GM12801 (cell line): ENCODE measurements at regions not wholly inside any gene's neighbourhood (a gene's known extent, or its start where the extent isn't known, plus 50 kb on each side); places are given as distances from the start of the nearest gene placed in this dataset.

Experiments
- TF ChIP-seq, protein P1 (sequence below): IDR thresholded peaks from one replicate; pipeline ENCODE4 v1.5.1; 2011; ENCODE audit warnings: control low read depth; ENCODE audit not compliant: insufficient read length; ENCODE audit errors: extremely low read depth

DNA sequence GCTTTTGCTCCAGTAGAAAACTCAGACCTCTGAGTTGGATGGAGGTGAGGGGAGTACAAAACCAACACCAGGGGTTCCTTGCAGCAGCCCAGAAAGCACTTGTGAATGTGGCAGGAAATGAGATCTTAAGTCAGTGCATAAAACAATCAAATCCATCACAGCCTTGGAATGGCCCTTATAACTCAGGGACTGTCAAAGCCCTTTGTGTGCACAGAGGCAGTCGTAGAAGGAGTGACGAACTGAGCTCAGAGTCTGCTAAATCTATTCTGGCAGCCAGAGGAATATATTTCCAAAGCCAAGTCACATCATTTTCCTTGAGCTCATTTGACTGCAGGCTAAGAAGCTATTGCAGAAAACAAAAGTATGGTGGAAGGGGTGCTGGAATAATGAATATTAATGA, 676.6 kb downstream of the DHX35 start:
- TF ChIP-seq, protein P1, sequence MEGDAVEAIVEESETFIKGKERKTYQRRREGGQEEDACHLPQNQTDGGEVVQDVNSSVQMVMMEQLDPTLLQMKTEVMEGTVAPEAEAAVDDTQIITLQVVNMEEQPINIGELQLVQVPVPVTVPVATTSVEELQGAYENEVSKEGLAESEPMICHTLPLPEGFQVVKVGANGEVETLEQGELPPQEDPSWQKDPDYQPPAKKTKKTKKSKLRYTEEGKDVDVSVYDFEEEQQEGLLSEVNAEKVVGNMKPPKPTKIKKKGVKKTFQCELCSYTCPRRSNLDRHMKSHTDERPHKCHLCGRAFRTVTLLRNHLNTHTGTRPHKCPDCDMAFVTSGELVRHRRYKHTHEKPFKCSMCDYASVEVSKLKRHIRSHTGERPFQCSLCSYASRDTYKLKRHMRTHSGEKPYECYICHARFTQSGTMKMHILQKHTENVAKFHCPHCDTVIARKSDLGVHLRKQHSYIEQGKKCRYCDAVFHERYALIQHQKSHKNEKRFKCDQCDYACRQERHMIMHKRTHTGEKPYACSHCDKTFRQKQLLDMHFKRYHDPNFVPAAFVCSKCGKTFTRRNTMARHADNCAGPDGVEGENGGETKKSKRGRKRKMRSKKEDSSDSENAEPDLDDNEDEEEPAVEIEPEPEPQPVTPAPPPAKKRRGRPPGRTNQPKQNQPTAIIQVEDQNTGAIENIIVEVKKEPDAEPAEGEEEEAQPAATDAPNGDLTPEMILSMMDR, result no peak

DNA sequence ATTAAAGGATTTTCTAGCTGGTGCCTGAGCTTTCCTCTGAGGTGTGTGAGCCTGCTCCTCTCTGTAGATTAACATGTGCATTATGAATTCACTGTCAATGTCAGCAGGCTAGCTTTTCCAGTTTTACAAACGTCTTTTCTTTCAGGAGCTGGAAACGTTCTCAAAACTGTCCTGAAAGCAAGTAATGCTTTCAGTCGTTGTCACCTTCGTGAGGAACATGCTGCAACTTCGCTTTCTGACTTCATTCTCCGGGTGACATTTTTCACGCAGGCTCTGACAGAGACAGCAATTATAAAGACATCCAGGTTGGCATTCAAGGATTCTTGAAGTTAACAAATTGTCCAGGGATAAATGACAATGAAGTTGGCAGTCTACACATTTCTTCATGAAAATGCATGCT, 671.5 kb downstream of the DHX35 start:
- TF ChIP-seq, protein P1, result no peak

DNA sequence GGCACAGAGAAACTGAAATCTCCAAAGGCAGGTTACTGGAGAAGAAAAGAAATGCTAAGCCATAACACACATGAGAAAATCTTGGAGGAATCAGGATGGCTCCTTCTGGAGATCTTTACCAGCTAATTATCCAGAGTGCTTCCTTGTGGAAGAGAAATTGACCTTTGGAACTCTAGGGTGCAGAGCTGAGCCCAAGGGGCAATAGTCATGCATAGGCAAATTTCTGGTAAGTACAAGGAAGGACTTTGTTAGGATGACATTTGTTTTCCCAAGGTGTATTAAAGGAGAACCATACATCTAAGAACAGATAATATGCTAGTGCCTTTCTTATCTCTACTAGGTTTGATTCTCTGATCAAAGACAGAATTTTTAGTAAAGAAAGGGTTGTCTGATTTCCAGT, 670.6 kb downstream of the DHX35 start:
- TF ChIP-seq, protein P1, result no peak

DNA sequence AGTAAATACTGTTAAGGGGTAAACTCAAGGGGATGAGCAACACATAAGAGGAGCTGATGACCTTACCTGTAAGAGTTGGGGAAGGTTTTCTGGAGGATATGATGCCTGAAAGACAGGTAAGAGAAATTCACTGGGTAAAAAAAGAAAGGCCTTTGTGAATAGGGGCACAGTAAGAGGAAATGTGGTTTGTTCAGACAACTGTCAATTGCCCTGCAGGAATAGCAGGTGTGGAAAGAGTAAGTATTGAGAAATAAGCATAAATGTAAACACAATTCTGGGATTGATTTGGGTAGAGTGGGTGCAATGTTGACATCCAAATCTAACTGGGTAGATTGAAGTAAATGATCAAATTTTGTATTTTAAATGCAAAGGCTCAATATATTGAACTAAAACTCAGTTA, 670.0 kb downstream of the DHX35 start:
- TF ChIP-seq, protein P1, result no peak

DNA sequence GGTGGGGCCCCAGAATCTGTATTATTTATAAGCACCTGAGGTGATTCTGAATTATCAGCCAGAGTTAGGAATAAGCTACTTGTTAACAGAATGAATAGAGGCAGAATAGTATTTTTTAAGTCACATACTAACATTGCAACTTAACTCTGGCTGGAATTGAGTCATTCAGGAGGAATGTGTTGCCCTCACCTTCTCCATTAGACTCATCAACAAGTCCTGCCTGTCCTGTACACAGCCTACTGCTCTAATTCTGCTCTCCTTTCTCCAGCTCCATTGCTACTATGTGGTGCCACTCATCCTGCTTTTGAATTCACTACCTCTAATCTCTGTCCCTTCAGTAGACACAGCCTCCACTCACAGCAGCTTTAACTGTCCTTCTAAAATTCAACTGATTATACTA, 669.4 kb downstream of the DHX35 start:
- TF ChIP-seq, protein P1, result no peak

DNA sequence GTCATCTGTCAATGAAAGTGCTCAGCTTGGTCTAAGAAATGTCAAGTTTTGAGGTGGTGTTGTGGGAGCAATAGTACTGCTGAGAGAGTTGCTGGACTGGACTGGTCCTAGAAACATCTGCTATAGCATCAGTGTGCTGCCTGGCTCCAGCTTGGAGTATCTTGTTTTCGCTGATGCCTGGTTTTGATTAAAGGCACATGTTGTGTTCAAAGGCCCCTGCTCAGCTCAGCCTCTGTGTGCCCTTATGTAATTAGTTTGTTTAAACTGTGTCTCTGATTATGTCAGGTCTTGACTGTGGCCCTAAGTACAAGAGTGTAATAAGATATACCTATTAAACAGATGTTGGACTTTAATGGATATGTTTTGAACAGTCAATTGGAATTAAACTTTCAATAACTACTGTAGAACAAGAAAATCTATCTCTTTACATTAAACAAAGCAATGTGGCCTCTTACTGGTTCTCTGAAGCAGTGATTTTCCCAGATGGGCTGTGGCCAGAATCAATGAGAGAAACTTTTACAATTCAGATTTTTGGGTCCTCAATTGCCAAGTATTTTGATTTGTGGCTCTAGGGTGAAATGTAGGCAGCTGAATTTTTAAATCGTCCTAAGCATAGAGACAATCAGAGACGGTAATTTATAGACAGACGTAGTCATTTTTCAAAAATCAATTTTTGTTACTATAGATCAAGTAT, 668.2 kb downstream of the DHX35 start:
- TF ChIP-seq, protein P1, result no peak

DNA sequence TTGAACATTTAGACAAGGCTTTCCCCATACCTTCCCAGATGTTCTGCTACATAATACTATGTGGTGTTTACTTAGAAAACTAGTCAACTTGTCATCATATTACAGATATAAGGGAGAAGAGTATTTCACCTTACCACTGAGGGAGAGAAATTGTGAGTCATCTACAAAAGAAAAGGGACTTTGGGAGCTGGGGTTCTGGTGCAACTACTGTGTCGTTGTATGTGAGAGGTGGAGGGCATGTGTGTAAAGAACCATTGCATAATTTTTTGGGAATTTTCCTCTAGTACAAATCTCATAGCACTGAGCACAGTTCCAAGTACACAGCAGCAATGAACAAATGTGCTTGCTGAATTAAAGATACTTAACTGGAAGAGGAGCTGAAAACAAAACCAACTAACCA, 665.6 kb downstream of the DHX35 start:
- TF ChIP-seq, protein P1, result no peak
